ENCODE measurements at regions not wholly inside any gene's neighbourhood (a gene's known extent, or its start where the extent isn't known, plus 50 kb on each side); places are given as distances from the start of the nearest gene placed in this dataset.
"Not testable (repeated sequence)": the region's sequence is repeated elsewhere in the genome, so short reads cannot be mapped to it uniquely, and the experiment has no call there.

- H3K9me3 ChIP-seq (ENCODE audit: control insufficient read depth, insufficient read depth, low read depth, low read length) = no peaks in the 10 kb centered on the region
- no peak overlapping the region for H3K4me3 ChIP-seq (ENCODE audit: low read depth, low read length)
- no peak overlapping the region for H3K27ac ChIP-seq (ENCODE audit: low read depth, low read length)
- no peaks in the 10 kb centered on the region for H3K36me3 ChIP-seq (ENCODE audit: control insufficient read depth, insufficient read depth, low read length)
- no peak overlapping the region for H3K9ac ChIP-seq (ENCODE audit: low read length)
- H3K4me1 ChIP-seq (ENCODE audit: control insufficient read depth, insufficient read depth, low read length) = no peaks in the 10 kb centered on the region
- no peaks in the 10 kb centered on the region for H3K27me3 ChIP-seq (ENCODE audit: control insufficient read depth, insufficient read depth, low read length)
Measured at GRCh38 chr13:44697058-44697457, 120.9 kb upstream of the TSC22D1 start.

- Histone ChIP-seq H3K9ac (ENCODE audit: low read length) (no peak overlapping the region), H3K27ac (ENCODE audit: low read depth, low read length) (no peak overlapping the region), H3K4me3 (ENCODE audit: low read depth, low read length) (no peak overlapping the region), H3K4me1 (ENCODE audit: control insufficient read depth, insufficient read depth, low read length) (no peaks in the 10 kb centered on the region), H3K36me3 (ENCODE audit: control insufficient read depth, insufficient read depth, low read length) (no peaks in the 10 kb centered on the region), H3K27me3 (ENCODE audit: control insufficient read depth, insufficient read depth, low read length) (no peaks in the 10 kb centered on the region), H3K9me3 (ENCODE audit: control insufficient read depth, insufficient read depth, low read depth, low read length) (no peaks in the 10 kb centered on the region)
Measured at GRCh38 chr13:44695520-44695919, 119.4 kb upstream of the TSC22D1 start.

- H3K4me1 ChIP-seq (ENCODE audit: control insufficient read depth, insufficient read depth, low read length) = no peaks in the 10 kb centered on the region
- no peaks in the 10 kb centered on the region for H3K9me3 ChIP-seq (ENCODE audit: control insufficient read depth, insufficient read depth, low read depth, low read length)
- H3K27ac ChIP-seq (ENCODE audit: low read depth, low read length) = no peak overlapping the region
- H3K4me3 ChIP-seq (ENCODE audit: low read depth, low read length) = no peak overlapping the region
- no peaks in the 10 kb centered on the region for H3K36me3 ChIP-seq (ENCODE audit: control insufficient read depth, insufficient read depth, low read length)
- no peaks in the 10 kb centered on the region for H3K27me3 ChIP-seq (ENCODE audit: control insufficient read depth, insufficient read depth, low read length)
- no peak overlapping the region for H3K9ac ChIP-seq (ENCODE audit: low read length)
Measured at GRCh38 chr13:44694842-44695241, 118.7 kb upstream of the TSC22D1 start.

GRCh38 chr13:44694291-44694690 is 118.2 kb upstream of the TSC22D1 start:
- no peaks in the 10 kb centered on the region for H3K36me3 ChIP-seq (ENCODE audit: control insufficient read depth, insufficient read depth, low read length)
- no peak overlapping the region for H3K27ac ChIP-seq (ENCODE audit: low read depth, low read length)
- no peaks in the 10 kb centered on the region for H3K9me3 ChIP-seq (ENCODE audit: control insufficient read depth, insufficient read depth, low read depth, low read length)
- no peaks in the 10 kb centered on the region for H3K4me1 ChIP-seq (ENCODE audit: control insufficient read depth, insufficient read depth, low read length)
- no peaks in the 10 kb centered on the region for H3K27me3 ChIP-seq (ENCODE audit: control insufficient read depth, insufficient read depth, low read length)
- H3K4me3 ChIP-seq (ENCODE audit: low read depth, low read length) = no peak overlapping the region
- no peak overlapping the region for H3K9ac ChIP-seq (ENCODE audit: low read length)

GRCh38 chr13:44693156-44693764 is 117.1 kb upstream of the TSC22D1 start:
- Histone ChIP-seq H3K36me3 (ENCODE audit: control insufficient read depth, insufficient read depth, low read length) (no peaks in the 10 kb centered on the region), H3K27ac (ENCODE audit: low read depth, low read length) (no peak overlapping the region), H3K4me3 (ENCODE audit: low read depth, low read length) (no peak overlapping the region), H3K9me3 (ENCODE audit: control insufficient read depth, insufficient read depth, low read depth, low read length) (no peaks in the 10 kb centered on the region), H3K4me1 (ENCODE audit: control insufficient read depth, insufficient read depth, low read length) (no peaks in the 10 kb centered on the region), H3K9ac (ENCODE audit: low read length) (no peak overlapping the region), H3K27me3 (ENCODE audit: control insufficient read depth, insufficient read depth, low read length) (no peaks in the 10 kb centered on the region)

- Histone ChIP-seq H3K36me3 (ENCODE audit: control insufficient read depth, insufficient read depth, low read length) (no peaks in the 10 kb centered on the region), H3K27ac (ENCODE audit: low read depth, low read length) (no peak overlapping the region), H3K4me1 (ENCODE audit: control insufficient read depth, insufficient read depth, low read length) (no peaks in the 10 kb centered on the region), H3K27me3 (ENCODE audit: control insufficient read depth, insufficient read depth, low read length) (no peaks in the 10 kb centered on the region), H3K9ac (ENCODE audit: low read length) (no peak overlapping the region), H3K4me3 (ENCODE audit: low read depth, low read length) (no peak overlapping the region), H3K9me3 (ENCODE audit: control insufficient read depth, insufficient read depth, low read depth, low read length) (no peaks in the 10 kb centered on the region)
Measured at GRCh38 chr13:44692173-44692713, 116.1 kb upstream of the TSC22D1 start.

- no peak overlapping the region for H3K9ac ChIP-seq (ENCODE audit: low read length)
- H3K4me3 ChIP-seq (ENCODE audit: low read depth, low read length) = no peak overlapping the region
- no peaks in the 10 kb centered on the region for H3K27me3 ChIP-seq (ENCODE audit: control insufficient read depth, insufficient read depth, low read length)
- H3K36me3 ChIP-seq (ENCODE audit: control insufficient read depth, insufficient read depth, low read length) = no peaks in the 10 kb centered on the region
- H3K27ac ChIP-seq (ENCODE audit: low read depth, low read length) = no peak overlapping the region
- no peaks in the 10 kb centered on the region for H3K4me1 ChIP-seq (ENCODE audit: control insufficient read depth, insufficient read depth, low read length)
- peaks cover 8% of the 10 kb centered on the region for H3K9me3 ChIP-seq (ENCODE audit: control insufficient read depth, insufficient read depth, low read depth, low read length)
Measured at GRCh38 chr13:44690376-44690775, 114.2 kb upstream of the TSC22D1 start.

- Histone ChIP-seq H3K27ac (ENCODE audit: low read depth, low read length) (no peak overlapping the region), H3K4me3 (ENCODE audit: low read depth, low read length) (no peak overlapping the region), H3K4me1 (ENCODE audit: control insufficient read depth, insufficient read depth, low read length) (no peaks in the 10 kb centered on the region), H3K27me3 (ENCODE audit: control insufficient read depth, insufficient read depth, low read length) (no peaks in the 10 kb centered on the region), H3K36me3 (ENCODE audit: control insufficient read depth, insufficient read depth, low read length) (no peaks in the 10 kb centered on the region), H3K9ac (ENCODE audit: low read length) (no peak overlapping the region), H3K9me3 (ENCODE audit: control insufficient read depth, insufficient read depth, low read depth, low read length) (peaks cover 20% of the 10 kb centered on the region)
Measured at GRCh38 chr13:44688652-44689051, 112.5 kb upstream of the TSC22D1 start.

GRCh38 chr13:44686531-44686934 is 110.4 kb upstream of the TSC22D1 start:
- H3K36me3 ChIP-seq (ENCODE audit: control insufficient read depth, insufficient read depth, low read length) = no peaks in the 10 kb centered on the region
- peaks cover 23% of the 10 kb centered on the region for H3K9me3 ChIP-seq (ENCODE audit: control insufficient read depth, insufficient read depth, low read depth, low read length)

GRCh38 chr13:44685641-44686040 is 109.5 kb upstream of the TSC22D1 start:
- Histone ChIP-seq H3K27ac (ENCODE audit: low read depth, low read length) (no peak overlapping the region), H3K9ac (ENCODE audit: low read length) (no peak overlapping the region), H3K36me3 (ENCODE audit: control insufficient read depth, insufficient read depth, low read length) (no peaks in the 10 kb centered on the region)

More at GRCh38 chr13:44686531-44686934, 110.4 kb upstream of the TSC22D1 start:
- no peak overlapping the region for H3K27ac ChIP-seq (ENCODE audit: low read depth, low read length)
- H3K4me1 ChIP-seq (ENCODE audit: control insufficient read depth, insufficient read depth, low read length) = no peaks in the 10 kb centered on the region
- no peak overlapping the region for H3K9ac ChIP-seq (ENCODE audit: low read length)
- no peaks in the 10 kb centered on the region for H3K27me3 ChIP-seq (ENCODE audit: control insufficient read depth, insufficient read depth, low read length)
- no peak overlapping the region for H3K4me3 ChIP-seq (ENCODE audit: low read depth, low read length)

GRCh38 chr13:44682416-44682815 is 106.3 kb upstream of the TSC22D1 start:
- H3K9me3 ChIP-seq (ENCODE audit: control insufficient read depth, insufficient read depth, low read depth, low read length) = peaks cover 38% of the 10 kb centered on the region
- not testable (repeated sequence) for H3K36me3 ChIP-seq (ENCODE audit: control insufficient read depth, insufficient read depth, low read length); H3K4me1 ChIP-seq (ENCODE audit: control insufficient read depth, insufficient read depth, low read length); H3K27me3 ChIP-seq (ENCODE audit: control insufficient read depth, insufficient read depth, low read length); H3K27ac ChIP-seq (ENCODE audit: low read depth, low read length); H3K9ac ChIP-seq (ENCODE audit: low read length); H3K4me3 ChIP-seq (ENCODE audit: low read depth, low read length)

More at GRCh38 chr13:44685641-44686040, 109.5 kb upstream of the TSC22D1 start:
- Histone ChIP-seq H3K27me3 (ENCODE audit: control insufficient read depth, insufficient read depth, low read length) (no peaks in the 10 kb centered on the region), H3K9me3 (ENCODE audit: control insufficient read depth, insufficient read depth, low read depth, low read length) (peaks cover 31% of the 10 kb centered on the region), H3K4me1 (ENCODE audit: control insufficient read depth, insufficient read depth, low read length) (no peaks in the 10 kb centered on the region), H3K4me3 (ENCODE audit: low read depth, low read length) (no peak overlapping the region)
